ENCODE measurements at regions not wholly inside any gene's neighbourhood (a gene's known extent, or its start where the extent isn't known, plus 50 kb on each side); places are given as distances from the start of the nearest gene placed in this dataset.

- Mint-ChIP-seq H3K4me1 (peaks cover 29% of the 10 kb centered on the region), H3K27me3 (ENCODE audit: low read depth) (no peaks in the 10 kb centered on the region), H3K27ac (no peak overlapping the region), H3K4me3 (no peak overlapping the region), H3K36me3 (no peaks in the 10 kb centered on the region), H3K9me3 (no peaks in the 10 kb centered on the region)
- ATAC-seq (peak; percentile 75), DNase-seq (ENCODE audit: low spot score) (no peak)
- TF ChIP-seq NFYB (CRISPR knock-in tag; conservative IDR thresholded peaks at IDR 0.05; ENCODE audit: low read depth) (no peak), ZNF423 (CRISPR knock-in tag; IDR thresholded peaks at IDR 0.05) (no peak), ATF2 (CRISPR knock-in tag; IDR thresholded peaks at IDR 0.05; ENCODE audit: borderline replicate concordance, low read depth) (no peak), GABPB1 (CRISPR knock-in tag; IDR thresholded peaks at IDR 0.05) (no peak), FOXP4 (CRISPR knock-in tag; IDR thresholded peaks at IDR 0.05) (no peak), ZNF219 (CRISPR knock-in tag; IDR thresholded peaks at IDR 0.05; ENCODE audit: borderline replicate concordance) (no peak), ATF3 (CRISPR knock-in tag; conservative IDR thresholded peaks at IDR 0.05) (no peak)
- TF ChIP-seq, protein P1, sequence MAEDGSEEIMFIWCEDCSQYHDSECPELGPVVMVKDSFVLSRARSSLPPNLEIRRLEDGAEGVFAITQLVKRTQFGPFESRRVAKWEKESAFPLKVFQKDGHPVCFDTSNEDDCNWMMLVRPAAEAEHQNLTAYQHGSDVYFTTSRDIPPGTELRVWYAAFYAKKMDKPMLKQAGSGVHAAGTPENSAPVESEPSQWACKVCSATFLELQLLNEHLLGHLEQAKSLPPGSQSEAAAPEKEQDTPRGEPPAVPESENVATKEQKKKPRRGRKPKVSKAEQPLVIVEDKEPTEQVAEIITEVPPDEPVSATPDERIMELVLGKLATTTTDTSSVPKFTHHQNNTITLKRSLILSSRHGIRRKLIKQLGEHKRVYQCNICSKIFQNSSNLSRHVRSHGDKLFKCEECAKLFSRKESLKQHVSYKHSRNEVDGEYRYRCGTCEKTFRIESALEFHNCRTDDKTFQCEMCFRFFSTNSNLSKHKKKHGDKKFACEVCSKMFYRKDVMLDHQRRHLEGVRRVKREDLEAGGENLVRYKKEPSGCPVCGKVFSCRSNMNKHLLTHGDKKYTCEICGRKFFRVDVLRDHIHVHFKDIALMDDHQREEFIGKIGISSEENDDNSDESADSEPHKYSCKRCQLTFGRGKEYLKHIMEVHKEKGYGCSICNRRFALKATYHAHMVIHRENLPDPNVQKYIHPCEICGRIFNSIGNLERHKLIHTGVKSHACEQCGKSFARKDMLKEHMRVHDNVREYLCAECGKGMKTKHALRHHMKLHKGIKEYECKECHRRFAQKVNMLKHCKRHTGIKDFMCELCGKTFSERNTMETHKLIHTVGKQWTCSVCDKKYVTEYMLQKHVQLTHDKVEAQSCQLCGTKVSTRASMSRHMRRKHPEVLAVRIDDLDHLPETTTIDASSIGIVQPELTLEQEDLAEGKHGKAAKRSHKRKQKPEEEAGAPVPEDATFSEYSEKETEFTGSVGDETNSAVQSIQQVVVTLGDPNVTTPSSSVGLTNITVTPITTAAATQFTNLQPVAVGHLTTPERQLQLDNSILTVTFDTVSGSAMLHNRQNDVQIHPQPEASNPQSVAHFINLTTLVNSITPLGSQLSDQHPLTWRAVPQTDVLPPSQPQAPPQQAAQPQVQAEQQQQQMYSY (CRISPR knock-in tag; IDR thresholded peaks at IDR 0.05), result no peak
- ChIA-PET CTCF (interaction anchor here (1.3 kb wide), 1 partner anchor 10 kb away, joined by 5 read pairs; no protein-coding TSS in a partner anchor), POLR2A (no interaction called here)
These were observed 126.3 kb upstream of the TACR1 start for GRCh38 chr2:75325594-75325993.

- POLR2A ChIA-PET, result no interaction called here
- Mint-ChIP-seq H3K27ac (no peak overlapping the region), H3K36me3 (no peaks in the 10 kb centered on the region), H3K4me3 (no peak overlapping the region), H3K27me3 (ENCODE audit: low read depth) (no peaks in the 10 kb centered on the region), H3K9me3 (no peaks in the 10 kb centered on the region), H3K4me1 (peaks cover 29% of the 10 kb centered on the region)
- ATAC-seq (no peak), DNase-seq (ENCODE audit: low spot score) (no peak)
- TF ChIP-seq JUN (CRISPR knock-in tag; IDR thresholded peaks at IDR 0.05) (no peak), ZNF423 (CRISPR knock-in tag; IDR thresholded peaks at IDR 0.05) (no peak), JAZF1 (CRISPR knock-in tag; IDR thresholded peaks at IDR 0.05) (no peak), KAT7 (CRISPR knock-in tag; IDR thresholded peaks at IDR 0.05; ENCODE audit: borderline replicate concordance) (no peak), CBFB (CRISPR knock-in tag; IDR thresholded peaks at IDR 0.05; ENCODE audit: low read depth) (no peak), NFYB (CRISPR knock-in tag; conservative IDR thresholded peaks at IDR 0.05; ENCODE audit: low read depth) (no peak), PRRX2 (CRISPR knock-in tag; IDR thresholded peaks at IDR 0.05) (no peak), GRHL2 (CRISPR knock-in tag; IDR thresholded peaks at IDR 0.05; ENCODE audit: insufficient replicate concordance, severe bottlenecking) (no peak), EMX1 (CRISPR knock-in tag; IDR thresholded peaks at IDR 0.05) (no peak), ZNF219 (CRISPR knock-in tag; IDR thresholded peaks at IDR 0.05; ENCODE audit: borderline replicate concordance) (no peak), ESRRA (CRISPR knock-in tag; IDR thresholded peaks at IDR 0.05; ENCODE audit: borderline replicate concordance) (no peak), ATF1 (CRISPR knock-in tag; IDR thresholded peaks at IDR 0.05) (no peak), ZNF416 (CRISPR knock-in tag; IDR thresholded peaks at IDR 0.05) (no peak), ELF4 (CRISPR knock-in tag; IDR thresholded peaks at IDR 0.05; ENCODE audit: low read depth) (no peak)
- TF ChIP-seq, protein P2, sequence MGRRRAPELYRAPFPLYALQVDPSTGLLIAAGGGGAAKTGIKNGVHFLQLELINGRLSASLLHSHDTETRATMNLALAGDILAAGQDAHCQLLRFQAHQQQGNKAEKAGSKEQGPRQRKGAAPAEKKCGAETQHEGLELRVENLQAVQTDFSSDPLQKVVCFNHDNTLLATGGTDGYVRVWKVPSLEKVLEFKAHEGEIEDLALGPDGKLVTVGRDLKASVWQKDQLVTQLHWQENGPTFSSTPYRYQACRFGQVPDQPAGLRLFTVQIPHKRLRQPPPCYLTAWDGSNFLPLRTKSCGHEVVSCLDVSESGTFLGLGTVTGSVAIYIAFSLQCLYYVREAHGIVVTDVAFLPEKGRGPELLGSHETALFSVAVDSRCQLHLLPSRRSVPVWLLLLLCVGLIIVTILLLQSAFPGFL (CRISPR knock-in tag; IDR thresholded peaks at IDR 0.05; ENCODE audit: borderline replicate concordance), result no peak
- TF ChIP-seq, protein P3, sequence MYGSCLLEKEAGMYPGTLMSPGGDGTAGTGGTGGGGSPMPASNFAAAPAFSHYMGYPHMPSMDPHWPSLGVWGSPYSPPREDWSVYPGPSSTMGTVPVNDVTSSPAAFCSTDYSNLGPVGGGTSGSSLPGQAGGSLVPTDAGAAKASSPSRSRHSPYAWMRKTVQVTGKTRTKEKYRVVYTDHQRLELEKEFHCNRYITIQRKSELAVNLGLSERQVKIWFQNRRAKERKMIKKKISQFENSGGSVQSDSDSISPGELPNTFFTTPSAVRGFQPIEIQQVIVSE (CRISPR knock-in tag; IDR thresholded peaks at IDR 0.05; ENCODE audit: borderline replicate concordance), result no peak
- TF ChIP-seq, protein P1 (CRISPR knock-in tag; IDR thresholded peaks at IDR 0.05), result no peak
- CTCF ChIA-PET, result interaction anchor here (1.3 kb wide), 1 partner anchor 9 kb away, joined by 5 read pairs; no protein-coding TSS in a partner anchor
These were observed 125.6 kb upstream of the TACR1 start for GRCh38 chr2:75324861-75325284.
